ENCODE measurements at regions not wholly inside any gene's neighbourhood (a gene's known extent, or its start where the extent isn't known, plus 50 kb on each side); places are given as distances from the start of the nearest gene placed in this dataset.
"Not testable (repeated sequence)": the region's sequence is repeated elsewhere in the genome, so short reads cannot be mapped to it uniquely, and the experiment has no call there.

DNA sequence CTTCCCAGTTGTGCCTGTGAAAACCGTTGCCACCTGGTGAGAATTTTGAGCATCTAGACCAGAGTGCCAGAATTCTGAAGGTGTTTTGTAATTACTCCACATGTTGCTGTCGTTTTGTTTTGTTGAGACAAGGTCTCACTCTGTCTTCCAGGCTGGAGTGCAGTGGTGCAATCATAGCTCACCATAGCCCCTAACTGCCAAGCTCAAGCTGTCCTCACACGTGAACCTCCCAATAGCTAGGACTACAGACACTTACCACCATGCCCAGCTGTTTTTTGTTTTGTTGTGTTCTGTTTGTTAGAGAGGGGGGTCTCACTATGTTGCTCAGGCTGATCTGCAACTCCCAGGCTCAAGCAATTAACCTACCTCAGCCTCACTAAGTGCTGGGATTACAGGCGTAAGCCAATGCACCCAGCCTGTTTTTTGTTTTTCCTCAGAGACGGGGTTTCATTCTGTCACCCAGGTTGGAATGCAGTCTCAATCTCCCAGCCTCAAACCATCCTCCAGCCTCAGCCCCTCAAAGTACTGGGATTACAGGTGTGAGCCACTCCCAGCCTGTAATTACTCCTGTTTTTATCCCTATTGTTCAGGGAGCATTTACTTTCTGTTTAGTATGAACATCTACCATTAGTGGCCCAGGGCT, 121.1 kb upstream of the DMRT1 start:
- DNase-seq, result no peak

DNA sequence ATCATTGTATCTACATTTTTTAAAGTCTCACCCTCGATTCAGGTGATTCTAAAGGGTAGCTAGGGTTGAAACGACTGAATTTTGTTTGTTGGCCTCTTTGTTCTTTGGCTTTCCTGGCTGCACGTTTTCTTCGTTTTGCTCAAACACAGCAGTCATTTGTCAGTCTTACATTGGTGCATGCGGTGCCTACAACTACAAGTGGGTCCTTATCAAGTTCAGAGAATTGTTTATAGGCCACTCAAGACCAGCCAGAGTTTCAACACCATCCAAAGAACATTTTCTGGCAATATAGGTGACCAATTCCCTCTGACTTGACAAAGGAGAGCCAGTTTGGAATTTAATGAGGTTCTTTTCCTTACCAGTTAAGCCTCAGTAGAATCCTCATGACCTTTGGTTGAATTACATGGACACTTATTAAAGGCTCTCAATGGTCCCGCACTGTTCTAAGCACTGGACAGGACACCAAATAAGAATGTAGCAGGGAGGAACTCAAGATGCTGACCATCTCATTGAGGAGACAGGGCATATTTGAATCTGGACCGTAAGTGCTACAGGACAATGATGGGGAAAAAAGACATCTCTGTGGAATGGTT, 119.0 kb upstream of the DMRT1 start:
- no peak for DNase-seq

DNA sequence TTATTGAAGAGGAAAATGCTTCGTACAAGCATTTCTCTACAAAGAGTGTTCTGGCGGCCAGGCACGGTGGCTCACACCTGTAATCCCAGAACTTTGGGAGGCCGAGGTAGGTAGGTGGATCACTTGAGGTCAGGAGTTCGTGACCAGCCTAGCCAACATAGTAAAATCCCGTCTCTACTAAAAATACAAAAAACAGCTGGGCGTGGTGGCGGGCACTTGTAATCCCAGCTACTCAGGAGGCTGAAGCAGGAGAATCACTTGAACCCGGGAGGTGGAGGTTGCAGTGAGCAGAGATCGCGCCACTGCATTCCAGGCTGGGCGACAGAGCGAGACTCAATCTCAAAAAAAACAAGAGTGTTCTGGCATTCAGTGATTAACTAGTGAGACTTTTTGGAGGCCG, 117.0 kb upstream of the DMRT1 start:
- DNase-seq, result not testable (repeated sequence)

DNA sequence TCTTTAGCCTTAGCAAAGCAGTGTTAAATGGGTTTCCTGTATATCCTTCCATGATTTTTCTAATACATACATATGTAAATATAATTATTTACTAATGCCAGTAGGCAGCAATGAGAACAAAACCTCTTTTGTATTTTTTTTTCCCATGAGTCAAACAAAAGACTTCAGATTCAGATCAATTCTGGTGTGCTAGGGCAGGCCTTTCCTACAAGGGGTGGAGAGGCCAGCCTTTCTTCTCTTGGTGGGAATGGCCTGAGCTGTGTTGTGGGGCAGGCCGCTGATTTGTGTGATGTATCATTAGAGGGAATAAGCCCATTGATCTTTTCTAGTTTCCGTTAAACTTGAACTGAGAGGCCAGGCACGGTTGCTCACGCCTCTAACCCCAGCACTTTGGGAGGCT, 115.5 kb upstream of the DMRT1 start:
- no peak for DNase-seq

DNA sequence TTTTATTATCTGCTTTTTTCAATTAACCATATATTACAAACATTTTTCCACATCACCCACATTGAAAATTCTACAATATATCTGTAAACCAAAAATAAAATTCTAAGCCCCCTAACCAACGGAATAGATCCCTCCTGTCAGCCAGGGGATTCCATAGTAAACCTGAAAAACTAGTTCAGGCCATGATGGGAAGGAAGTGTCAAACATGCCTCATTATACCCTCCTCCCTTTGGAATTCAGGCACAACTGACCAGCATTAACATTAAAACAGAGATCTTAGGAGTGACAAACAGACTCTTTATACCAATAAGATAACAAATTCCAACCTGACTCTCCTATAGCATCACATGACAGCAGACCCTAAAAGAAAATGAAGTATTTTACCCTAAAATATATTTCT, 113.7 kb upstream of the DMRT1 start:
- no peak for DNase-seq

DNA sequence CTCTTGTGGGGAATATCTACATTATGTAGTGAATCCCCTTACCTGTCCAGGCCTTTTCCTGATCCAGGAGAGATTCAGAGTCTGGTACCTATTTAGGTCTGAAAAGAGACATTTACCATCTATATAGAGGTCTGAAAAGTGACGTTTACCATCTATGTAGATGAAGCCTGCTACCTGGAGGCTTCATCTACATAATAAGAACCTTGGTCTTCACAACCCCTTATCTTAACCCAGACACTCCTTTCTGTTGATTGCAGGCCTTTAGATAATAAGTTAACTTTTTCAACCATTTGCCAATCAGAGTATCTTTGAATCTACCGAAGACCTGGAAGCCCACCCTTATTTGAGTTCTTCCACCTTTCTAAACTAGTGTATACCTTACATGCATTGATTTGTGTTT, 113.0 kb upstream of the DMRT1 start:
- DNase-seq, result no peak

DNA sequence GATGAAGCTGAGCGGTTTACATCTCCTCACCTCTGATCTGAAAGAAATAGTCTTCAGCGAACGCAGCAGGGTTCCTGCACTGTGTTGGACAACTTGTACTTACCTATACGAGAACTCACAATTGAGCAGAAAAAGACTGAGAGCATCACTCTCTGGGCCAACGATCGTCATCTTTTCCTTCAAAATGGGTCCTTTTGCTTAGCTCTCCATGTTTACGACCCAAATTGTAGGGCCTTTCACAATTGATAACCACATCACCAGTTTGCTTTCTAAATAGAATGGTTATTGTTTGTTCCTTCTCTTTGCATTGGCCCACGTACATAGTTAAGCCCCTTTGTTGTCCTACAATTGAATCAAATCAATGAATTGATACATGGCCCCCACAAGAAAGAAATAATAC, 110.0 kb upstream of the DMRT1 start:
- DNase-seq, result no peak

DNA sequence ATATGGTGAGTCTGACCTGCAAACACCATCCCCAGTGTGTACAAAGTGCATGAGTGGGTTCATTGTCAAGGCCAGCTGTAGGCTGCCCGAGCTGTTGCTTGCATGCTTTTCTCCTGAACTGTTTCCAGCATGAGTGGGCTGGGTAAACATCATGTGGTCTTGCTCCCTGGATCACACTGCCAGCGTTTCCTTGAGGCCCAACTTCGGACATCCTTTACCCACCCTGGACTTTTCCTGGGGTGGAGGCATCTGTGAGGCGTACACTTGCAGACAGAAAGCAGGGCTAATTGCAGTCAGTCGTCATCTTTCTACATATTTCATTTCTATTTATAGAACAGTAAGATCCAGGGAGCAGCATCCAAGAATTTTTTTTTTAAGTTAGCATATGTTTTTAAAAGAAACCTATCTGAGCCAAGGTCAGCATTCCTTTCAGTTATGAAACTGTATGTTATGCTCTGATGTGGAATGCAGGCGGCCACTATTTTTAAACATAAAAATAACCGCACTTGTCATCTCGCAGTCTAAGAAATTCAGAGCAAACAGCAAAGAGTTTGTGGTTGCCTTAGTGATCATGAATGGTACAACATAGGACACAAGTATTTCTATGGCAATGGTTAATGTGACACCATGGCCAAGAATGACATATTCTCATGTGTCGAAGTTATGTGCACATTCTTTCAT, 106.5 kb upstream of the DMRT1 start:
- no peak for DNase-seq

DNA sequence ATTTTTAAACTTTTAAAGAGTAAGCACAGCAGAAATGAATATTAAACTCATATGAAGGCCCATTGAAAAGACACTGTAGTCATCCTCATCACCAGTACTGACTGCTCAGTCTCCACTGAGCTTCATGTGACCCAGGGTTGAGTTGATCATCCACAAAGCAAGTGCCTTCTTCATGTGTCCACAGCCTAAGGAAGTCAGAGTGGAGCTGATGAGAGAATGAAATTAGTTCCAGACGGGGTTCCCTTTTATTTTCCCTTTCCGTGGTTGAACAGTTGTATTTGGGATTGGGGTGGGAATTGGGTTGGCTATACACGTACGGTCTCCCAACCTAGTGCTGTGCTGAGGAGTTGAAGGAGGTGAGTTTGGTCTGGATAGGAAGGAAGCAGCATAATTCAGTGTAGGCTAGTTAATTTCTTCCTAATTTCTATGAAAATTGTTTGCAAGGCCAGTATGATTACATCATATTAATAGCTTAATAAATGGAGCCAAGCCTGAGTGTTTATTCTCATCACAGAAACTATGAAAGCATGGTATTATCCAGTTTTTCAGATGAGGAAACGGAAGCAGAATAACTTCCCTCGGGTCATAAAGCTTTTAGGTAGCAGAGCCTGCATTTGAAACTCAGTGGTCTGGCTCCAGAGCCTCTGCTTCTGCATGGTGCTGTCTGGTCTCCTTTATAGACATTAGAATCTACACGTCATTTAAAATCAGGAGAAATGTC, 103.9 kb upstream of the DMRT1 start:
- DNase-seq, result no peak

DNA sequence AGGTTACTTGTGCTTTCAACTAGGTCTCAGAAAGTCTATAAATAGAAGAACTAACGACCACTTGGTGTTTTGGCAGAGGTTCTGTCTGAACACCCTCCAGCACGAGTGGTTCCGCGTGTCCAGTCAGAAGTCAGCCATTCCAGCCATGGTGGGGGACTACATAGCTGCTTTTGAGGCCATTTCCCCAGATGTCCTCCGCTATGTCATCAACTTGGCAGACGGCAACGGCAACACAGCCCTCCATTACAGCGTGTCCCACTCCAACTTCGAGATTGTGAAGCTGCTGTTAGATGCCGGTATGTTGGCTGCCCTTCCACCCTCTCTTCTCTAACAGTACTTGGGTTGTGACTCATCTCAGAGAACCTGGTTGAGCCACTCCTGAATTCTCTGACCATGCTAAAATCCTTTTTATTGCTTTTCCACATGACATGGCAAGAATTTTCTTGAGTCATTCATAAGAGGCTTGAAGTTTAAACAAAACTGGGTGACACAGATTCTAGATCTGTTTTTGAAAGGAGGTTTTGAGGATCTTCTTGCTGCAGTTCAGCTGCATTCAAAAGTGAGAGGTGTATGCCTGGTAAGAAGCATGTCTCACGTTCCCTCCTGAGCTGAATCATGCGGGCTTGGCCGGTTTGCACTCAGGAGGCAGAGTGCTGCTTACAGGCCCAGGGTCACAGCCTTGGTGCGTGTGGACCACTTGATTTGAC, 103.1 kb upstream of the DMRT1 start:
- DNase-seq, result no peak

DNA sequence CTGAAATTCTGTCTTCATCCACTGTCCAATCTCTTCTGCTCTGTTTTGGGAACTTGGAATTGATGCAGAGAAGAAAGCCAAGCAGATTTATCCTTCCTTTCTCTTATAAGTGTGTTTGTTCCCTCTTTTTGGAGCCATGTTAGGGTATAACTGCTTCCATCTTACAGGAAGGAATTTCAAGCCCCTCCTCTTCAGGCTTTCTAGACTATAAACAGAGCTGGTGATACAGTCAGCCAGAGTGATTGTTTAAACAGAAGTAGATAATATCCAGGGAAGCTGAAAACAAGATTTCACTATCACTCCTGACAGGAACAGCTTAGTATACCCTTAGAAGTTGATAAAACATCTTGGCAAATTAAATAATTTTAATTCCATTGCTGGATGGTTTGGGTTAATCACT, 102.1 kb upstream of the DMRT1 start:
- DNase-seq, result no peak

DNA sequence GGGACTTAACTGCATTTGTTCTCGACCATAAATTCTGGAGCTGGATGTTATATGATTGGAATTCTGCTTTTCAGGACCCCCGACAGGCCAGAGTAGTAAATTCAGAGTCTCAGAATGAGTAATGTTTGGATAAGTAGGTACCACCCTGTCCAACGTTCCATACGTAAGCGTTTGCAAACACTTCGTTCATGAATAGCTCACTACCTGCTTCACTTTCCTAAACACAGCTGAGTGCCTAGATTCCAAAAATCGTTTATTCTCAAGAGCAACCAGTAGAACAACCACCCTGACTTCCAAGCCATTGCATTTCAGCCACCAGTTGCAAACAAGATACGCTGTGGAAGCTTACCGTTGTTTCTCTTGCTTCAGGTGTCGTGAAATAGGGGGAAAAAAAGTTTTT, 101.3 kb upstream of the DMRT1 start:
- DNase-seq, result no peak

DNA sequence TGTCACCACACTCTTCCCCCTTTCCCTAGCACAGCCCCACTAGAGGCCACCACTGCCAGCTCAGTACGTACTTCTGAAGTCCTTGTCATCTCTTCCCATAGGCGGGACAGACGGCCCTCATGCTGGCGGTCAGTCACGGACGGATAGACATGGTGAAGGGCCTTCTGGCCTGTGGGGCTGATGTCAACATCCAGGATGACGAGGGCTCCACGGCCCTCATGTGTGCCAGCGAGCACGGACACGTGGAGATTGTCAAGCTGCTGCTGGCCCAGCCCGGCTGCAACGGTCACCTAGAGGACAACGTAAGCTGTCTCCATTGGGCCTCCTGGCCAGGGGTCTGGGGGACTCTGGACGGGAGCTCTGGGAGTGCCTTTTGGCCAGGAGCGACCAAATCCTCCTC, 99.4 kb upstream of the DMRT1 start:
- DNase-seq, result no peak

DNA sequence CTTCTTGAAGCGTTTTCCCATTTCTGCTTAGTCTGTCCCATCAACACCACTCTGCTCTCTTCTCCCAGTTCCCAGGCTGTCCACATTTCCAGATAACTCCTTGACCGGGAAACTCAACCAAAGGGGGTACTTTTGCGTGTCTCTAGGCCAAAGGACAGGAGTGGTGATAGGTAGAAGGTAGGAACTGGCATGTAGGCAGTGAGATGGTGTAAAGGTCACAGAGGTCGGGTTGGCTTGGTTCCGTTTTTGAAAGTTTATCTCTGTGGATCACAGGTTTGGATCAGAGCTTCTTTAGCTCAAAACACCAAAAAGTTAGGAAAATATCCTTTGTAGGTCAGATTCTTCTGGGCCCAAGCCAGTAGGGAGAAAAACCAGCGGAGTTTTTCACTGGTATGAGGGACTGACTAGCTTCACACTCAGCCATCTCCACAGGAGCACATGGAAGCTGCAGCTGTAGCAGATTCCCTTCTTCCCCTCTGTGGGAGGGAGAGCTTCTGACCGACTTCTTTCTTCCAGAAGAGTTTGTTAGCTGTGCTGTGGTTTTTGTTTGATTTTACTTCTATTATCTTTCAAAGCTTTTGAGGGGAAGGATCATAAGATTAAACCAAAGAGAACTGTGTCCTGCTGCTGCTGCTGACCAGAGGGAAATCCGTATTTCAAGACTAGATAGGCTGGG, 98.4 kb upstream of the DMRT1 start:
- no peak for DNase-seq

DNA sequence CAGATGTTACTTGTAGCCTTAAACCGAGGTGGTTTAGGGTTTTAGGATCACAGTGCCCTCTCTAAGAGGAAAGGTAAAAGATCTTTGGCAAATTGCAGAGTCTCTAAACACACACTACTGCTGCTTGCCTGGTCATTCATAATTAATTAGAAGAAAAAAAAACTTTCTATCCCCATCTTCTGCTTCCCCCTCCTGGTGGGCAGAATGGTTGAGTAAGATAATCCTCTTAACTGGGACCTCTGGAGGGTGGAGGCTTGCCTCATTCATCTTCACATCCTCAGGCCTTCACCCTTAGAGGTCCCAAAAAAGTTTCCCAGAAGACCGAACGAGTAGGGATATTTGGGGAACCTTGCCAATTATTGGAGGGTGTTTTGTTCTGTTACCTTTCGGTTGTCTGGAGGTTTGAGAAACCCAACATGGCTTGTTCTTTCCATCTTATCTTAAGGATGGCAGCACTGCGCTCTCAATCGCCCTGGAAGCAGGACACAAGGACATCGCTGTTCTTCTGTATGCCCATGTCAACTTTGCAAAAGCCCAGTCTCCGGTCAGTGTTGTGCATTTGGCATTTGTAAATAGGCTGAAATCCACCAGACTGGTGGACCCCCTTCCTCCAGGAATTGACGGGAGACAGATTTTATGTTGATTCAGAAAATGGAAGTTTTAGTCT, 97.3 kb upstream of the DMRT1 start:
- no peak for DNase-seq

DNA sequence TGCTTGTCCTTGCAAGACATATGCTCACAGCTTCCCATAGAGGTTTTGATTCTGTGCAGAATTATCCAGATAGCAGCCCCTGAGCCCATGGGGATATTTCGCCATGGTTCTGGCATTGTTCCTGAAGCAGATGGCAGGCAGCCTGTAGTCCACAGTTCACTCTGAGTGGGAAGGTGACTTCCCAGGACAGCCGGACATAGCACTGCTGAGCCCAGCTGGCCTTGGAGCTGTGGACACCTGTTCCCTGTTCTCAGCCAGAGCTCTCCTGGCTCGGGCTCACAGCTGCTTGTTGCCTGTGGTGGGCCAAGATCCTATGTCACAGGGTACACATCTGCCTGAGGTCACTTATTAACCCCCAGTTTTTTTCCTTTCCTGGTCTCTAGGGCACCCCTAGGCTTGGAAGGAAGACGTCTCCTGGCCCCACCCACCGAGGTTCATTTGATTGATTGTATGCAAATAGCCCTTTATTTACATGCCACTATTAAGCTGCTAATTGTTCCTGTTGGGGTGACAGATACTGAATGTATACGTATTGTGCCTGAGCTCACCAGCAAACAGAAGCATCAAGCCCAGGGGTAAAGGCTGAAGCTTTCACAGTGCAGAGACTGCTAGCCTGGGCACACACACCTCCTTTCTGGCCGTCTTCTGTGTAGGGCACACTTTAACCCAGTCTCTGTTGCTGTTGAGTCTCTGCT, 96.6 kb upstream of the DMRT1 start:
- DNase-seq, result peak; percentile 42

DNA sequence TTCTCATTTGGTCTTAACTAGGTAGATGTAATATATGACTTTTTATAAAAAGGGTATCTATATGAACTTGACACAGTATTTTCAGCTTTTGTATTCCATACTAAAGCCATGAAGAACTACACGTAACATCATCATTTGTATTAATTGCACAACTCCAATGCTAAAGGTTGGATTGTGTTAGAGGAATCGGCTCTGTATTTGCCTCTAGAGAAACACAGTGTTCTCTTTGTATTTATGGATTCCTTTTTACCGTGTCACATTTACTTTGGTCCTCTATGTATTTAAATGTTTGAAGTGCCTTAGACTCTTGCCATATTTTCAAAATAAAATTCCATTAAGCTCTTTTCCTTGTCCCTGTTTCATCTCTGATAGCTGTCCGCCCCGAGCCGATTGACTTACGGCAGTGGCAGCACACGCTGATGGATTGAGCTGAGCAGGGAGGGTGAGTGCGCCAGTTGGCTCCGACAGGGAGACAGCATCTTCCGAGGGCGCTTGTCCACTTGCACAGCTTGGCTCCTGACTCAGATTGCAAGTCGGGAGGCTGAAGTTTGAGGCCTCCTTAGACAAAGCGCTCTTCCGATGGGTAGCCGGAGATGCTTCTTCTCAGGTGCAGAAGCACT, 95.6 kb upstream of the DMRT1 start:
- no peak for DNase-seq

DNA sequence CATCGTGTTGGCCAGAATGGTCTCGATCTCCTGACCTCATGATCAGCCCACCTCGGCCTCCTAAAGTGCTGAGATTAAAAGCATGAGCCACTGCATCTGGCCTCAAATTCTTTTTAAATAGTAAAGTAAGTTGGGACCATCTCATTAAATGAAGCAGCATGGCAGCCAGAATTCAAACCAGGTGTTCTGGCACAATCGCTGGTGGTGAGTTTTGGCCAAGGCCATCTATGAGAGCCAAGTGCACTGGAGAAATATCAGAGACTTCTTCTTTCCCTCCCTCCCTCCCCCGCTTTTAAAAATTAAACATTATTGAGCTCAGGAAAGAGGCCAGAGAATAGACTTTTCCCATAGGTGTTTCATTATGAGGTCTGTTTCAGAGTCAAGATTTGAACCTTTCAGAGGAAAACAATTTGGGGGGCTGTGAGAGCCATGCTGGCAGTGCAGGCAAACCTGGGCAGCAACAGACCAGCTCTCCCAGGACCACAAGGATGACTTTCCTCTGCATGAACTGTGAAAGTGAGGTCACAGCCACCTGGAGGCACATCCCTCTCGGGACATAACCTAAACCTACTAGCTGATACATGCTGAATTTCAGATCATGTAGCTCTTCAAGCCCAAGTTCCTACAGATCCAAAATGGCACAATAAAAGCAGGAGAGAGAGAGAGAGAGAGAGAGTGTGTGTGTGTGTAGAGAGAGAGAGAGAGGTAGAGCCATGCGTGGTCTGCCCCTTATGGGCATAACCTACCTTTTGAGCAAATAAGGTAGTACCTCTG, 94.6 kb upstream of the DMRT1 start:
- DNase-seq, result no peak

DNA sequence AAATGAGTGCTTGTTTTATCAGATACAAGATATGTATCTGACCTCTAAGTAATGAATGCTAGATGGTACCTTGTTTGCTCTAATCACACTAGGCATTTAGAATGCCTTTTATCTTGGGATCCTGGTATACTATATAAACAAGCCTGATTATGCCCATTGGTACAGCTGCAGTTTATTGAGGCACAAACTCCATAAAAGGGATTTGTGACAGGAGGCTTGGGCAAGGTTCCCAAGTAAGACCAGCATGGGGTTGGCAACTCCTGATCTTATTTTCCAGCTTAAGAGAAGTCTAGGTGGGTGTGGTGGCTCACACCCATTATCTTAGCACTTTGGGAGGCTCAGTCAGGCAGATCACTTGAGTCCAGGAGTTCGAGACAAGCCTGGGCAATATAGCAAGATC, 93.9 kb upstream of the DMRT1 start:
- peak; percentile 10 for DNase-seq

DNA sequence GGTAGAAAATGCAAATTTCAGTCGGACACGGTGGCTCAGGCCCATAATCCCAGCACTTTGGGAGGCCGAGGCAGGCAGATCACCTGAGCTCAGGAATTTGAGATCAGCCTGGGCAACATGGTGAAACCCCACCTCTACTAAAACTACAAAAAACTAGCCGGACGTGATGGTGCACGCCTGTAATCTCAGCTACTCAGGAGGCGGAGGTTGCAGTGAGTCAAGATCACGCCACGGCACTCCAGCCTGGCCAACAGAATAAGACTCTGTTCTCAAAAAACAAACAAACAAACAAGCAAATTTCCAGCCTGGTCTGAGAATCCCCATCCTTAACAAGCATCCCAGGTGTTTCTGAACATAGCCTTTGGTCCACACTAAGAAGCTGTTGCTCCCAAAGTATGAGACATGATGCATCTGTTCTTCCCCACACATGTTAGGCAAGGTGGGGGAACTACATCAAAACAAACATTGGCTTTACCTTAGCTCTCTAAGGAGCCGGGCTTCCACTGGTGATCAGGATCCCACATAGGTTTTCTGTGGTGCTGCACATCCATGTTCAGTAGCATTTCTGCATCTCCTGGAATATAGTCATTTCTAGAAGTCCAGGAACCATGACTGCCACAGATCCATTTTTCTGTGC, 92.5 kb upstream of the DMRT1 start:
- DNase-seq, result no peak
